ENCODE measurements at regions not wholly inside any gene's neighbourhood (a gene's known extent, or its start where the extent isn't known, plus 50 kb on each side); places are given as distances from the start of the nearest gene placed in this dataset.

GRCh38 chr9:95724253-95724991, 151.1 kb upstream of the ERCC6L2 start:
- no peaks in the 10 kb centered on the region for H3K36me3 ChIP-seq (ENCODE audit: control insufficient read depth in 2 of 2, insufficient read depth in 2 of 2, low read length in 1 of 2)
- H3K4me3 ChIP-seq: no peak overlapping the region
- BruUV-seq (replicated peaks): no TSS peak
- ChIA-PET CTCF (interaction anchor here (0.8 kb wide), 1 partner anchor 8 kb away, joined by 3 read pairs; no protein-coding TSS in a partner anchor), SMC1A (ENCODE audit: uncharacterized antibody, unreplicated experiment) (no interaction called here), RAD21 (ENCODE audit: unreplicated experiment) (no interaction called here), POLR2A (no interaction called here)
- intact Hi-C loops (cut with micrococcal nuclease; ENCODE audit: unreplicated experiment): no loop called here
- in situ Hi-C loops (cut with MboI): no loop called here
- H3K27ac ChIP-seq (ENCODE audit: control insufficient read depth, insufficient read depth): no peak overlapping the region
- peaks cover 6% of the 10 kb centered on the region; the same call in 1 of the 3 replicates for H3K9me3 ChIP-seq (replicated peaks; ENCODE audit: control insufficient read depth, insufficient read depth, low read length)
- no peak overlapping the region for H3K9ac ChIP-seq (ENCODE audit: control insufficient read depth, insufficient read depth, low read length)
- peak; percentile 83 for DNase-seq (ENCODE audit: low read depth, low spot score)
- peak overlapping the region; percentile 56 for H3K4me2 ChIP-seq (ENCODE audit: control insufficient read depth, insufficient read depth)
- peak; percentile 91 for FAIRE-seq
- H3K27me3 ChIP-seq (replicated peaks in 1 of 2; ENCODE audit: control insufficient read depth in 2 of 2, insufficient read depth in 2 of 2, low read length in 1 of 2): no peaks in the 10 kb centered on the region
- WGBS (ENCODE audit: insufficient coverage, insufficient replicate concordance, low lambda C conversion rate, missing lambda C conversion rate): 13% methylated on average over 7 of the region's 7 CpGs
- ATAC-seq: peak; percentile 94
- no peak overlapping the region for H2AFZ ChIP-seq (ENCODE audit: control insufficient read depth, low read depth, low read length)
- no peaks in the 10 kb centered on the region for H3K79me2 ChIP-seq (ENCODE audit: control insufficient read depth, insufficient read depth, low read length)
- peaks cover 13% of the 10 kb centered on the region for H3K4me1 ChIP-seq (ENCODE audit: control insufficient read depth, insufficient read depth, low read length)
- H4K20me1 ChIP-seq (ENCODE audit: control insufficient read depth, insufficient read depth): no peaks in the 10 kb centered on the region
- TF ChIP-seq, protein P1, sequence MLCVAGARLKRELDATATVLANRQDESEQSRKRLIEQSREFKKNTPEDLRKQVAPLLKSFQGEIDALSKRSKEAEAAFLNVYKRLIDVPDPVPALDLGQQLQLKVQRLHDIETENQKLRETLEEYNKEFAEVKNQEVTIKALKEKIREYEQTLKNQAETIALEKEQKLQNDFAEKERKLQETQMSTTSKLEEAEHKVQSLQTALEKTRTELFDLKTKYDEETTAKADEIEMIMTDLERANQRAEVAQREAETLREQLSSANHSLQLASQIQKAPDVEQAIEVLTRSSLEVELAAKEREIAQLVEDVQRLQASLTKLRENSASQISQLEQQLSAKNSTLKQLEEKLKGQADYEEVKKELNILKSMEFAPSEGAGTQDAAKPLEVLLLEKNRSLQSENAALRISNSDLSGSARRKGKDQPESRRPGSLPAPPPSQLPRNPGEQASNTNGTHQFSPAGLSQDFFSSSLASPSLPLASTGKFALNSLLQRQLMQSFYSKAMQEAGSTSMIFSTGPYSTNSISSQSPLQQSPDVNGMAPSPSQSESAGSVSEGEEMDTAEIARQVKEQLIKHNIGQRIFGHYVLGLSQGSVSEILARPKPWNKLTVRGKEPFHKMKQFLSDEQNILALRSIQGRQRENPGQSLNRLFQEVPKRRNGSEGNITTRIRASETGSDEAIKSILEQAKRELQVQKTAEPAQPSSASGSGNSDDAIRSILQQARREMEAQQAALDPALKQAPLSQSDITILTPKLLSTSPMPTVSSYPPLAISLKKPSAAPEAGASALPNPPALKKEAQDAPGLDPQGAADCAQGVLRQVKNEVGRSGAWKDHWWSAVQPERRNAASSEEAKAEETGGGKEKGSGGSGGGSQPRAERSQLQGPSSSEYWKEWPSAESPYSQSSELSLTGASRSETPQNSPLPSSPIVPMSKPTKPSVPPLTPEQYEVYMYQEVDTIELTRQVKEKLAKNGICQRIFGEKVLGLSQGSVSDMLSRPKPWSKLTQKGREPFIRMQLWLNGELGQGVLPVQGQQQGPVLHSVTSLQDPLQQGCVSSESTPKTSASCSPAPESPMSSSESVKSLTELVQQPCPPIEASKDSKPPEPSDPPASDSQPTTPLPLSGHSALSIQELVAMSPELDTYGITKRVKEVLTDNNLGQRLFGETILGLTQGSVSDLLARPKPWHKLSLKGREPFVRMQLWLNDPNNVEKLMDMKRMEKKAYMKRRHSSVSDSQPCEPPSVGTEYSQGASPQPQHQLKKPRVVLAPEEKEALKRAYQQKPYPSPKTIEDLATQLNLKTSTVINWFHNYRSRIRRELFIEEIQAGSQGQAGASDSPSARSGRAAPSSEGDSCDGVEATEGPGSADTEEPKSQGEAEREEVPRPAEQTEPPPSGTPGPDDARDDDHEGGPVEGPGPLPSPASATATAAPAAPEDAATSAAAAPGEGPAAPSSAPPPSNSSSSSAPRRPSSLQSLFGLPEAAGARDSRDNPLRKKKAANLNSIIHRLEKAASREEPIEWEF (IDR thresholded peaks at IDR 0.05; ENCODE audit: insufficient replicate concordance, low read depth, low read length): no peak
- TF ChIP-seq SRF (IDR thresholded peaks at IDR 0.05; ENCODE audit: low read depth in 2 of 2, low read length in 2 of 2): peak in 1 of 2 experiments; percentile 67; a peak in 1 of 4 replicates
- TF ChIP-seq HCFC1 (IDR thresholded peaks at IDR 0.05; ENCODE audit: low read length): no peak
- TF ChIP-seq POLR2AphosphoS2 (IDR thresholded peaks at IDR 0.05; ENCODE audit: low read depth, low read length): no peak
- TF ChIP-seq TCF12 (IDR thresholded peaks at IDR 0.05; ENCODE audit: low read depth, low read length): no peak
- TF ChIP-seq E2F8 (IDR thresholded peaks at IDR 0.05; ENCODE audit: low read depth, partially characterized antibody): no peak
- no peak for TF ChIP-seq MXI1 (IDR thresholded peaks at IDR 0.05; ENCODE audit: low read depth, low read length)
- no peak for TF ChIP-seq NR2C1 (IDR thresholded peaks at IDR 0.05)
- TF ChIP-seq BCL11A (IDR thresholded peaks at IDR 0.05; ENCODE audit: low read depth, low read length): peak; percentile 85
- peak; percentile 15; the same call in 1 of the 2 replicates for TF ChIP-seq RAD21 (IDR thresholded peaks at IDR 0.05; ENCODE audit: insufficient read depth, low read depth, low read length)
- no peak for TF ChIP-seq ZZZ3 (IDR thresholded peaks at IDR 0.05; ENCODE audit: control insufficient read depth, insufficient read length, low read depth)
- TF ChIP-seq EP300 (IDR thresholded peaks at IDR 0.05; ENCODE audit: borderline replicate concordance in 1 of 2, control insufficient read depth in 1 of 2, low read depth in 2 of 2, low read length in 2 of 2): peak; percentile 57 to 73; a peak in 3 of 4 replicates
- TF ChIP-seq PKNOX1 (IDR thresholded peaks at IDR 0.05): 0 out of 2 replicates have a peak, but pooled peaks have one; percentile 24
- peak; percentile 75 for TF ChIP-seq GABPA (IDR thresholded peaks at IDR 0.05; ENCODE audit: low read depth)
- TF ChIP-seq MTA3 (IDR thresholded peaks at IDR 0.05; ENCODE audit: borderline replicate concordance, low read length): peak; percentile 98
